Esophagus muscularis mucosa (tissue), 3 donors: ENCODE measurements at regions not wholly inside any gene's neighbourhood (a gene's known extent, or its start where the extent isn't known, plus 50 kb on each side); places are given as distances from the start of the nearest gene placed in this dataset.

Source experiments
- POLR2A ChIP-seq: fragments of 450-650 bp; IDR thresholded peaks from one replicate; pipeline ENCODE4 v1.6.1; 2017; ENCODE audit warnings: antibody characterized with exemption, moderate library complexity, mild to moderate bottlenecking, low read depth
- POLR2AphosphoS5 ChIP-seq, 2 donors: sonication (generic); formaldehyde crosslinking; IDR thresholded peaks; one replicate each; pipeline ENCODE4 v1.6.1; 2017; ENCODE audit warnings: antibody characterized with exemption in 2 of 2
- TF ChIP-seq, protein P1 (sequence below), 3 experiments: fragments of 200-600 bp in 2 of 3; fragments of 450-650 bp in 1 of 3; sonication (generic) in 2 of 3; IDR thresholded peaks; one replicate each; pipeline ENCODE4 v1.5.1; 2017 to 2019; ENCODE audit warnings: antibody characterized with exemption in 3 of 3, mild to moderate bottlenecking in 2 of 3, moderate library complexity in 1 of 3

DNA sequence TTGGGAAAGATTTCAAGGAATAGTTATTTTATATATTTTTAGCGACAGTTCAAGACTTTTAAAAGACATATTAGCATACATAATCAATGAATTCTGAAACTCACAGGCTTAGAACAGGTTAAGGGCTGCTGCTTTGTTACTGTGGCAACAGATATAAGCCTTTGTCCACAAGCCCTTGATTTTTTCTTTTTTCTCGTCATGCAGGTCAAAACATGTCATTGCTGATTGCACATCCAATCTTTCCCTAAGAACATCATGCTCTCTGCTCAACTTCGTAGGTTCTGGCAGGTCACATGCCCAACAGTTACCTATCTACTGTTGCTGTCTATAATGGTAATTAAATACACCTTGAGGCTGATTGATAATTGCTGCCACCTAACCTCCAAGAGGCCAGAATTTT, 172.5 kb upstream of the PTPRD start:
- TF ChIP-seq POLR2A (no peak), POLR2AphosphoS5 (IDR thresholded peaks at IDR 0.05) (no peak)
- TF ChIP-seq, protein P1, sequence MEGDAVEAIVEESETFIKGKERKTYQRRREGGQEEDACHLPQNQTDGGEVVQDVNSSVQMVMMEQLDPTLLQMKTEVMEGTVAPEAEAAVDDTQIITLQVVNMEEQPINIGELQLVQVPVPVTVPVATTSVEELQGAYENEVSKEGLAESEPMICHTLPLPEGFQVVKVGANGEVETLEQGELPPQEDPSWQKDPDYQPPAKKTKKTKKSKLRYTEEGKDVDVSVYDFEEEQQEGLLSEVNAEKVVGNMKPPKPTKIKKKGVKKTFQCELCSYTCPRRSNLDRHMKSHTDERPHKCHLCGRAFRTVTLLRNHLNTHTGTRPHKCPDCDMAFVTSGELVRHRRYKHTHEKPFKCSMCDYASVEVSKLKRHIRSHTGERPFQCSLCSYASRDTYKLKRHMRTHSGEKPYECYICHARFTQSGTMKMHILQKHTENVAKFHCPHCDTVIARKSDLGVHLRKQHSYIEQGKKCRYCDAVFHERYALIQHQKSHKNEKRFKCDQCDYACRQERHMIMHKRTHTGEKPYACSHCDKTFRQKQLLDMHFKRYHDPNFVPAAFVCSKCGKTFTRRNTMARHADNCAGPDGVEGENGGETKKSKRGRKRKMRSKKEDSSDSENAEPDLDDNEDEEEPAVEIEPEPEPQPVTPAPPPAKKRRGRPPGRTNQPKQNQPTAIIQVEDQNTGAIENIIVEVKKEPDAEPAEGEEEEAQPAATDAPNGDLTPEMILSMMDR (IDR thresholded peaks at IDR 0.05), result no peak
